ENCODE measurements at regions not wholly inside any gene's neighbourhood (a gene's known extent, or its start where the extent isn't known, plus 50 kb on each side); places are given as distances from the start of the nearest gene placed in this dataset.

GRCh38 chr15:100778831-100779288 is 100.8 kb upstream of the ALDH1A3 start:
- intact Hi-C loops (cut with DNase I), result loop anchor here (5.0 kb wide), 1 partner anchor 52 kb away; no protein-coding TSS in a partner anchor
- peak; percentile 51 for DNase-seq (ENCODE audit: low spot score)

GRCh38 chr15:100779331-100780207 is 100.1 kb upstream of the ALDH1A3 start:
- DNase-seq (ENCODE audit: low spot score), result no peak
- intact Hi-C loops (cut with DNase I), result loop anchor here (5.0 kb wide), 1 partner anchor 52 kb away; no protein-coding TSS in a partner anchor

- DNase-seq (ENCODE audit: low spot score), result no peak
- intact Hi-C loops (cut with DNase I), result no loop called here
Observed at GRCh38 chr15:100780208-100780800, 99.3 kb upstream of the ALDH1A3 start.

GRCh38 chr15:100781061-100781960 is 98.3 kb upstream of the ALDH1A3 start:
- DNase-seq (ENCODE audit: low spot score), result peak; percentile 69
- intact Hi-C loops (cut with DNase I), result no loop called here

- DNase-seq (ENCODE audit: low spot score), result no peak
Observed at GRCh38 chr15:100781961-100782530, 97.6 kb upstream of the ALDH1A3 start.

GRCh38 chr15:100783291-100783690 is 96.3 kb upstream of the ALDH1A3 start:
- peak; percentile 38 for DNase-seq (ENCODE audit: low spot score)
- intact Hi-C loops (cut with DNase I), result no loop called here

More at GRCh38 chr15:100781961-100782530, 97.6 kb upstream of the ALDH1A3 start:
- intact Hi-C loops (cut with DNase I), result no loop called here

- intact Hi-C loops (cut with DNase I), result no loop called here
- DNase-seq (ENCODE audit: low spot score), result peak; percentile 65
Observed at GRCh38 chr15:100783760-100784492, 95.7 kb upstream of the ALDH1A3 start.

- peak; percentile 49 for DNase-seq (ENCODE audit: low spot score)
- intact Hi-C loops (cut with DNase I), result no loop called here
Observed at GRCh38 chr15:100784493-100785180, 95.0 kb upstream of the ALDH1A3 start.

GRCh38 chr15:100785181-100786138 is 94.2 kb upstream of the ALDH1A3 start:
- DNase-seq (ENCODE audit: low spot score), result peak; percentile 68
- intact Hi-C loops (cut with DNase I), result no loop called here

GRCh38 chr15:100786139-100786531 is 93.5 kb upstream of the ALDH1A3 start:
- intact Hi-C loops (cut with DNase I), result no loop called here
- DNase-seq (ENCODE audit: low spot score), result no peak

- intact Hi-C loops (cut with DNase I), result no loop called here
- no peak for DNase-seq (ENCODE audit: low spot score)
Observed at GRCh38 chr15:100786901-100787566, 92.6 kb upstream of the ALDH1A3 start.

GRCh38 chr15:100787567-100788417 is 91.8 kb upstream of the ALDH1A3 start:
- DNase-seq (ENCODE audit: low spot score), result no peak

GRCh38 chr15:100788418-100789105 is 91.1 kb upstream of the ALDH1A3 start:
- no peak for DNase-seq (ENCODE audit: low spot score)

More at GRCh38 chr15:100787567-100788417, 91.8 kb upstream of the ALDH1A3 start:
- intact Hi-C loops (cut with DNase I), result no loop called here

GRCh38 chr15:100790786-100791265 is 88.8 kb upstream of the ALDH1A3 start:
- intact Hi-C loops (cut with DNase I), result no loop called here
- no peak for DNase-seq (ENCODE audit: low spot score)

More at GRCh38 chr15:100788418-100789105, 91.1 kb upstream of the ALDH1A3 start:
- intact Hi-C loops (cut with DNase I), result no loop called here

- no peak for DNase-seq (ENCODE audit: low spot score)
- intact Hi-C loops (cut with DNase I), result no loop called here
Observed at GRCh38 chr15:100794008-100794407, 85.6 kb upstream of the ALDH1A3 start.
